ENCODE measurements at regions not wholly inside any gene's neighbourhood (a gene's known extent, or its start where the extent isn't known, plus 50 kb on each side); places are given as distances from the start of the nearest gene placed in this dataset.
A peak's percentile ranks its signal among the peaks of the same experiment; 100 is the strongest.

DNA sequence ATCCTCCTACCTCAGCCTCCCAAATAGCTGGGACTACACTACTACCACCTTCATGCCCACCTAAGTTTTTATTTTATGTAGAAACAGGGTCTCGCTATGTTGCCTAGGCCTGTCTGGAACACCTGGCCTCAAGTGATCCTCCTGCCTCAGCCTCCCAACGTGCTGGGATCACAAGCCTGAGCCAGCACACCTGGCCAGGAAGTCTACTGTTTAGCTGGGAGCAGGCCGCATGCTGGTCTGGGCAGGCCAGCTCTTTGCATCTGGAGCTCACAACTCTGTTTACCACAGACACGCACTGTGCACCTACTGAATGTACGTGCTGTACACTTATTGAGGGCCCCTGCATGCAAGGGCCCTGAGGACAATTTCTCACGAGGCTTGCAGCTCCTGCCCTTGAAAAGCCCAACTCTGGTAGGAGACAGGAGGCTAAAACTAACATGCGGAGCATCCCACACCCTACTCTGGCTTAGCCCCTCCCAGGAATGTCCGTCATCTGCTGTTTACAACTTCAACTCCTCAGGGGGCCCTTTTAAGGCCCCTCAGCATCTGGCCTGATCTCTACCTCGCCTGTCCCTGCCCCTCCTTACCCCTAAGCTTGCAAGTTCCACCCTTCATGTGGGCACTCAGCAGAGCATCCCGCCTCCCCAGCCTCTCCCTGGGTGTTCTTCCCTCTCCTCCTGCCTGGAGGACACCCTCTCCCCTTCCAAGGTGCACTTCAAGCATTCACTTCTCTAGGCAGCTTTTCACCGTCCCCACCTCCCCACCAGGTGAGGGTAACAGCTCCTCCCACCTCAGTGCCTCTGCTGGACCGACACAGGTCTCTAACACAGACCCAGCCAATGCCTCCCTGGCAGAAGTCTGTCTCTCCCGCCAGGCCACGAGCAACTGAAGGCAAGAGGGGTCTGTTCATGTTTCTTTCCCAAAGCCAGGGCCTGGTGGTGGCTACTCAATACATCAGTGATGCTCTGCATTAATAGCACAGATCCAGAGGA is 114.2 kb upstream of the UQCRFS1 start:
- H3K4me3 Mint-ChIP-seq: no peak overlapping the region
- peaks cover 6% of the 10 kb centered on the region for H3K9me3 Mint-ChIP-seq
- peak overlapping the region; percentile 14 for H3K27ac Mint-ChIP-seq (ENCODE audit: low read depth)
- ATAC-seq (replicated peaks; ENCODE audit: extremely low read depth, poor library complexity, severe bottlenecking): no peak
- no peaks in the 10 kb centered on the region for H3K36me3 Mint-ChIP-seq (ENCODE audit: insufficient read depth)
- peaks cover 13% of the 10 kb centered on the region for H3K27me3 Mint-ChIP-seq
- H3K4me1 Mint-ChIP-seq: no peaks in the 10 kb centered on the region
- no peak for DNase-seq (ENCODE audit: low spot score in 2 of 2)

DNA sequence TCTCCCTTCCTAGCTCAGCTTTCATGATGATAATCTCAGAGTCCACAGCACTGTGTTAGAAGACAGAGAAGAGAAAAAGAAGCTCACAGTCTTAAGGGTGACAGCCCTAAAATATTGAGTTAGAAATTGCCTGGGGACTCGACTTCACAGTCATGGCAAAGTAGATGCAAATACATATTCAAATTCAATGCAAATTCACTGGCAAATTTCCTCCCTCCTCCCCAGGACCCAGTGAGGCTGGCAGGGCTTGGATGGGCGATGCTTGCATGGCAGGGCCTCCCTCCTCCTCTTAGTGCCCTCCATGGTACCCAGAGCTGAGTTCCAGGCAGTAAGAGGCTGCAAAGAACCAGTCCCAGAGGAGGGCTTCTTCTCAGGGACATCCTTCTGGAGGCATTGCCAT is 115.6 kb upstream of the UQCRFS1 start:
- Mint-ChIP-seq H3K27me3 (peaks cover 17% of the 10 kb centered on the region), H3K4me1 (no peaks in the 10 kb centered on the region), H3K36me3 (ENCODE audit: insufficient read depth) (no peaks in the 10 kb centered on the region), H3K4me3 (no peak overlapping the region), H3K27ac (ENCODE audit: low read depth) (no peak overlapping the region), H3K9me3 (peaks cover 6% of the 10 kb centered on the region)
- DNase-seq (ENCODE audit: low spot score in 2 of 2) (no peak), ATAC-seq (replicated peaks; ENCODE audit: extremely low read depth, poor library complexity, severe bottlenecking) (no peak)

- Mint-ChIP-seq H3K4me3 (no peak overlapping the region), H3K36me3 (ENCODE audit: insufficient read depth) (no peaks in the 10 kb centered on the region), H3K4me1 (no peaks in the 10 kb centered on the region), H3K27me3 (peaks cover 25% of the 10 kb centered on the region), H3K27ac (ENCODE audit: low read depth) (no peak overlapping the region), H3K9me3 (peaks cover 6% of the 10 kb centered on the region)
- ATAC-seq (replicated peaks; ENCODE audit: extremely low read depth, poor library complexity, severe bottlenecking): no peak
- DNase-seq (ENCODE audit: low spot score in 2 of 2): no peak
These were observed 116.6 kb upstream of the UQCRFS1 start for GRCh38 chr19:29329460-29330134.

GRCh38 chr19:29336425-29336824 is 123.5 kb upstream of the UQCRFS1 start:
- no peak overlapping the region for H3K4me3 Mint-ChIP-seq
- H3K27ac Mint-ChIP-seq (ENCODE audit: low read depth): no peak overlapping the region
- ATAC-seq (replicated peaks; ENCODE audit: extremely low read depth, poor library complexity, severe bottlenecking) (no peak), DNase-seq (ENCODE audit: low spot score in 2 of 2) (no peak)
- peaks cover under 1% of the 10 kb centered on the region for H3K9me3 Mint-ChIP-seq
- peaks cover 53% of the 10 kb centered on the region for H3K27me3 Mint-ChIP-seq
- no peaks in the 10 kb centered on the region for H3K4me1 Mint-ChIP-seq
- H3K36me3 Mint-ChIP-seq (ENCODE audit: insufficient read depth): no peaks in the 10 kb centered on the region

GRCh38 chr19:29337029-29337428 is 124.1 kb upstream of the UQCRFS1 start:
- peaks cover 59% of the 10 kb centered on the region for H3K27me3 Mint-ChIP-seq
- H3K4me1 Mint-ChIP-seq: no peaks in the 10 kb centered on the region
- DNase-seq (ENCODE audit: low spot score in 2 of 2): no peak
- ATAC-seq (replicated peaks; ENCODE audit: extremely low read depth, poor library complexity, severe bottlenecking): no peak
- no peak overlapping the region for H3K27ac Mint-ChIP-seq (ENCODE audit: low read depth)
- peaks cover 4% of the 10 kb centered on the region for H3K9me3 Mint-ChIP-seq
- H3K36me3 Mint-ChIP-seq (ENCODE audit: insufficient read depth): no peaks in the 10 kb centered on the region
- H3K4me3 Mint-ChIP-seq: no peak overlapping the region

GRCh38 chr19:29338480-29338879 is 125.5 kb upstream of the UQCRFS1 start:
- no peak overlapping the region for H3K4me3 Mint-ChIP-seq
- no peaks in the 10 kb centered on the region for H3K4me1 Mint-ChIP-seq
- peaks cover 10% of the 10 kb centered on the region for H3K9me3 Mint-ChIP-seq
- DNase-seq (ENCODE audit: low spot score in 2 of 2) (no peak), ATAC-seq (replicated peaks; ENCODE audit: extremely low read depth, poor library complexity, severe bottlenecking) (no peak)
- no peaks in the 10 kb centered on the region for H3K36me3 Mint-ChIP-seq (ENCODE audit: insufficient read depth)
- no peak overlapping the region for H3K27ac Mint-ChIP-seq (ENCODE audit: low read depth)
- H3K27me3 Mint-ChIP-seq: peaks cover 68% of the 10 kb centered on the region

GRCh38 chr19:29342721-29343120 is 129.8 kb upstream of the UQCRFS1 start:
- Mint-ChIP-seq H3K27ac (ENCODE audit: low read depth) (no peak overlapping the region), H3K36me3 (ENCODE audit: insufficient read depth) (no peaks in the 10 kb centered on the region), H3K4me1 (no peaks in the 10 kb centered on the region), H3K4me3 (no peak overlapping the region), H3K9me3 (peaks cover 32% of the 10 kb centered on the region), H3K27me3 (peaks cover 90% of the 10 kb centered on the region)
- DNase-seq (ENCODE audit: low spot score in 2 of 2) (no peak), ATAC-seq (replicated peaks; ENCODE audit: extremely low read depth, poor library complexity, severe bottlenecking) (no peak)

DNA sequence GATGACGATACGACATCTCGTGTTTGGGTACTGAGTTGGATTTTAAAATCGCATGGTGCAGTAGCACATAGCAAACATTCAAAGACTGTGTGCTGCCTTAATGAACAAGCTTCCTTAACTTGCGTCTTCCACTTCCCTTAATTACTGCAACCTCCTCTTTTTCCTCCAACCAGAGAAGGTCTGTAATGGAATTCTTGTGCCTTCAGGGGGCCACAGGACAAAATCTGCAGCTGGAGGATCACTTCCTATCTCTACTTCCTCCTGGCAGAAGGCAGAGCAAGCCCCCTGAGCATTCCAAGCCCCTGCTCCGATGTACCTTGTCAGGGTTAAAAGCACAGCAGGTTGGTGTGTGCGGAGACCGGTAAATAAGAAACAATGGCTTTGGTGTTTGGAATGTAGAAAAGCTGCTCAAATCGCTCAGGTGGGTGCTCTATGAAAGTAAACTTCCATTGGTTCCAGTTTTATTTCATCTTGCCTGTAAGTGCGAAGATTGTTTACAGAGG is 151.3 kb upstream of the UQCRFS1 start:
- ATAC-seq (replicated peaks; ENCODE audit: extremely low read depth, poor library complexity, severe bottlenecking): no peak
- Mint-ChIP-seq H3K9me3 (no peaks in the 10 kb centered on the region), H3K27ac (ENCODE audit: low read depth) (no peak overlapping the region), H3K4me3 (no peak overlapping the region), H3K4me1 (no peaks in the 10 kb centered on the region), H3K27me3 (peaks cover 53% of the 10 kb centered on the region), H3K36me3 (ENCODE audit: insufficient read depth) (no peaks in the 10 kb centered on the region)
- DNase-seq (ENCODE audit: low spot score in 2 of 2): no peak

DNA sequence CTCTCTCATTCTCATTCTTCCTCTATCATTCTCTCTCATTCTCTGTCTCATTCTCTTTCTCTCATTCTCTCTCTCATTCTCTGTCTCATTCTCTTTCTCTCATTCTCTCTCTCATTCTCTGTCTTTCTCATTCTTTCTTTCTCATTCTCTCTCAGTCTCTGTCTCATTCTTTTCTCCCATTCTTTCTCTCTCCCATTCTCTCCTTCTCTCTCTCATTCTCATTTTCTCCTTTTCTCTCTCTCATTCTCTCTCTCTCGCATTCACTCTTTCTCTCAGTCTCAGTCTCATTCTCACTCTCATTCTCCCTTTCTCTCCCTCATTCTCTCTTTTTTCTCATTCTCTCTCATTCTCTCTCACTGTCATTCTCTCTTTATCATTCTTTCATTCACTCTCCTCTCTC is 152.0 kb upstream of the UQCRFS1 start:
- ATAC-seq (replicated peaks; ENCODE audit: extremely low read depth, poor library complexity, severe bottlenecking) (no peak), DNase-seq (ENCODE audit: low spot score in 2 of 2) (no peak)
- Mint-ChIP-seq H3K27me3 (peaks cover 51% of the 10 kb centered on the region), H3K4me1 (no peaks in the 10 kb centered on the region), H3K27ac (ENCODE audit: low read depth) (no peak overlapping the region), H3K9me3 (no peaks in the 10 kb centered on the region), H3K36me3 (ENCODE audit: insufficient read depth) (no peaks in the 10 kb centered on the region), H3K4me3 (no peak overlapping the region)

DNA sequence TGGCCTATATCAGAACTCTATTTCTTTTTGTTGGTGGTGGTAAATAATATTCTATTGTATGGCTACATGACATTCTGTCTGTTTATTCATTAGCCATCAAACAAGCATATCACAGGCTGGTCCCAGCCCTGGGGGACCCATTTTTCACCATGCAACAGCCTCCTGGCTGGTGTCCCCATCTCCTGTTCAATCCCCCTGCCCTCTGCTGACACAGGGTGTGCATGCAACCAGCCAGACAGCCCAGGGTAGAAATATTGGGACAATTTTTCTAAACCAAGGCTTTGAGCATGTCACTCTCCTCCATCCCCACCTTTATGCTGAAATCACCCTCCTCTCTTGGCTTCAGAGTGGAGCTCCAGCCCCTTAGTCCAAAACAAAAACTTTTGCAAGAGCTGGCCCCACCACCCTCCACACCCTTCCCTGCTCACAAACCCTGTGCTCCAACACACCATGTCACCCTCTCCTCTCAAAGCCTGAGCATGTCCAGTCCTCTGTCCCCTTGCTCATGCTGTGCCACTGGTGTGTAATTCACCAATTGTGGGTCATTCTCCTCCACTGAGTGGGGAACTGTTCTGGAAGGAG is 153.0 kb upstream of the UQCRFS1 start:
- DNase-seq (ENCODE audit: low spot score in 2 of 2) (no peak), ATAC-seq (replicated peaks; ENCODE audit: extremely low read depth, poor library complexity, severe bottlenecking) (no peak)
- Mint-ChIP-seq H3K27me3 (peaks cover 51% of the 10 kb centered on the region), H3K4me1 (no peaks in the 10 kb centered on the region), H3K9me3 (no peaks in the 10 kb centered on the region), H3K27ac (ENCODE audit: low read depth) (no peak overlapping the region), H3K36me3 (ENCODE audit: insufficient read depth) (no peaks in the 10 kb centered on the region), H3K4me3 (no peak overlapping the region)

DNA sequence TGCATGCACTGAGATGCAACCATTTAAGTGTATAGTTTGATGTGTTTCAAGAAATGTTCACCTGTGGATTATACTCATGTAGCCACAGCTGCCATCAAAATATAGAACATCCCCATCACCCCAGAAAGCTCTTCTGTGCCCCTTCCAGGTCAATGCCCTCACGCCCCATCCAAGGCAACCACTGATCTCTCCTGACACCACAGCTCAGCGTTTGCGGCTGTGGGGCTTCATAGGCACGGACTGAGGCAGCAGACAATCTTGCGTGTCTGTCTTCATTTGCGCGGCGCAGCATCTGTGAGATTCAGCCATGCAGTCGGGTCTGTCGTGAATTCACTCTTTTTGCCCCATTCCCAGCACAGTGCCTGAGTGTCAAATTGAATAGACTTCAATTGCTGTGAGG is 153.8 kb upstream of the UQCRFS1 start:
- H3K4me3 Mint-ChIP-seq: no peak overlapping the region
- no peaks in the 10 kb centered on the region for H3K36me3 Mint-ChIP-seq (ENCODE audit: insufficient read depth)
- no peaks in the 10 kb centered on the region for H3K4me1 Mint-ChIP-seq
- no peaks in the 10 kb centered on the region for H3K9me3 Mint-ChIP-seq
- DNase-seq (ENCODE audit: low spot score in 2 of 2) (no peak), ATAC-seq (replicated peaks; ENCODE audit: extremely low read depth, poor library complexity, severe bottlenecking) (no peak)
- H3K27me3 Mint-ChIP-seq: peaks cover 51% of the 10 kb centered on the region
- H3K27ac Mint-ChIP-seq (ENCODE audit: low read depth): no peak overlapping the region

DNA sequence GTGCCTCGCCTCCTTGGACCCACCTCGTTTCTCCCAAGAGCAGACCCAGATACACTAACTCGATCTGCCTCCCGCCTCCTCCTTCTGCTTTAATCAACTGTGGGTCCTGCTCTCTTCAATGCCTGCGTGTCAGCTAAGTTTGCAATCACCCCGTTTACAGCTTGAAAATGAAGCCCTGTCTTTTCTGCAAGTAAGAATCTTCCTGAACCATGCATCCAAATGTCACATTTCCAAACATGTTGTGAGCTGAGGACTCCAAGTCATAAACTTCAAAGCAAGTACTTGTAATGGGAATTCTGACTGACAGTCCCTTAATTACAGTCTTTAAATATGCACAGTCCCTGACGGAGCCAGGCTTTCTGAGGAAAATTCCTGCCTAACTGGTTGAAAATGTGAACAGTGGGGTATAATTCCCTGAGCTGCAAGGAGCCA is 154.9 kb upstream of the UQCRFS1 start:
- Mint-ChIP-seq H3K36me3 (ENCODE audit: insufficient read depth) (no peaks in the 10 kb centered on the region), H3K4me3 (no peak overlapping the region), H3K27me3 (peaks cover 56% of the 10 kb centered on the region), H3K4me1 (no peaks in the 10 kb centered on the region), H3K27ac (ENCODE audit: low read depth) (no peak overlapping the region), H3K9me3 (no peaks in the 10 kb centered on the region)
- DNase-seq (ENCODE audit: low spot score in 2 of 2): no peak
- no peak for ATAC-seq (replicated peaks; ENCODE audit: extremely low read depth, poor library complexity, severe bottlenecking)

Measured in central memory CD8-positive, alpha-beta T cell (primary cell).